Lower lobe of right lung (tissue), 2 donors: ENCODE measurements at regions not wholly inside any gene's neighbourhood (a gene's known extent, or its start where the extent isn't known, plus 50 kb on each side); places are given as distances from the start of the nearest gene placed in this dataset.

Source experiments
- ATAC-seq, 2 donors: fragments of 200-7000 bp; cut with Tn5 transposase; one replicate each; pipeline ENCODE4 v1.9.1; 2020 to 2022; ENCODE audit warnings: mild to moderate bottlenecking in 2 of 2, moderate library complexity in 2 of 2
- DNase-seq: peaks from one replicate; pipeline ENCODE4 v3.0.0-alpha.2; 2020
- H3K27ac ChIP-seq: fragments of 200-600 bp; one replicate; pipeline ENCODE4 v1.8.0; 2022
- H3K27me3 ChIP-seq: fragments of 200-600 bp; one replicate; pipeline ENCODE4 v1.8.0; 2022; ENCODE audit warnings: low read depth
- H3K36me3 ChIP-seq: fragments of 200-600 bp; one replicate; pipeline ENCODE4 v1.8.0; 2022; ENCODE audit warnings: mild to moderate bottlenecking
- H3K4me1 ChIP-seq: fragments of 200-600 bp; one replicate; pipeline ENCODE4 v1.8.0; 2022
- H3K4me3 ChIP-seq: fragments of 200-600 bp; one replicate; pipeline ENCODE4 v1.8.0; 2022; ENCODE audit warnings: mild to moderate bottlenecking
- H3K9me3 ChIP-seq: fragments of 200-600 bp; one replicate; pipeline ENCODE4 v1.8.0; 2022
- intact Hi-C: fragments of 100-400 bp; cut with DNase I; formaldehyde crosslinking; loops from one replicate; pipeline ENCODE4 v1.11.0; 2022
- TF ChIP-seq, protein P1 (sequence below): fragments of 200-600 bp; IDR thresholded peaks from one replicate; pipeline ENCODE4 v1.8.0; 2022; ENCODE audit warnings: antibody characterized with exemption, mild to moderate bottlenecking
- donor health status: DM: no; HTN: yes; CAD: no; lungs with severe emphysema.

DNA sequence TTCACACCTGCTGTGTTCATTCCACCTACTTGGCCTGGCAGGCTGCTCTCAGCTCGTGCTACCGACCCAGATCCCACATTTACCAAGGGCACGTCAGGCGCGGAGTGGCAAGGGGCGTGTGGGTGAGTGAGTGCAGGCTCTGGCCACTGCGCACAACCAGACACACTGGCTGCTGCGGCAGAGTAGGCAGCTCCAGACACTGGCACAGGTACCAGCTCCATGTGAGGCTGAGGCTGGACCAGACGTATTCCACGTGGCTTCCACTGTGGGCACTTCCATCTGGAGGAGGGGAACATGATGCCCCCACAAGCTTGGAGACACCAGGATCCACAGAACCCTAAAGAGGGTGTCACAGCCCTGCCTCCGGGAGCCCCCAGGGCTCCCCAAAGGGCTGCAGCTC lies 74.6 kb upstream of the ZNF804A start:
- Histone ChIP-seq H3K27ac (no peak overlapping the region), H3K9me3 (peaks cover 19% of the 10 kb centered on the region), H3K36me3 (no peaks in the 10 kb centered on the region), H3K4me1 (no peaks in the 10 kb centered on the region), H3K27me3 (no peaks in the 10 kb centered on the region), H3K4me3 (no peak overlapping the region)
- no peak for ATAC-seq
- intact Hi-C loops = no loop called here
- no peak for DNase-seq
- TF ChIP-seq, protein P1, sequence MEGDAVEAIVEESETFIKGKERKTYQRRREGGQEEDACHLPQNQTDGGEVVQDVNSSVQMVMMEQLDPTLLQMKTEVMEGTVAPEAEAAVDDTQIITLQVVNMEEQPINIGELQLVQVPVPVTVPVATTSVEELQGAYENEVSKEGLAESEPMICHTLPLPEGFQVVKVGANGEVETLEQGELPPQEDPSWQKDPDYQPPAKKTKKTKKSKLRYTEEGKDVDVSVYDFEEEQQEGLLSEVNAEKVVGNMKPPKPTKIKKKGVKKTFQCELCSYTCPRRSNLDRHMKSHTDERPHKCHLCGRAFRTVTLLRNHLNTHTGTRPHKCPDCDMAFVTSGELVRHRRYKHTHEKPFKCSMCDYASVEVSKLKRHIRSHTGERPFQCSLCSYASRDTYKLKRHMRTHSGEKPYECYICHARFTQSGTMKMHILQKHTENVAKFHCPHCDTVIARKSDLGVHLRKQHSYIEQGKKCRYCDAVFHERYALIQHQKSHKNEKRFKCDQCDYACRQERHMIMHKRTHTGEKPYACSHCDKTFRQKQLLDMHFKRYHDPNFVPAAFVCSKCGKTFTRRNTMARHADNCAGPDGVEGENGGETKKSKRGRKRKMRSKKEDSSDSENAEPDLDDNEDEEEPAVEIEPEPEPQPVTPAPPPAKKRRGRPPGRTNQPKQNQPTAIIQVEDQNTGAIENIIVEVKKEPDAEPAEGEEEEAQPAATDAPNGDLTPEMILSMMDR = no peak

DNA sequence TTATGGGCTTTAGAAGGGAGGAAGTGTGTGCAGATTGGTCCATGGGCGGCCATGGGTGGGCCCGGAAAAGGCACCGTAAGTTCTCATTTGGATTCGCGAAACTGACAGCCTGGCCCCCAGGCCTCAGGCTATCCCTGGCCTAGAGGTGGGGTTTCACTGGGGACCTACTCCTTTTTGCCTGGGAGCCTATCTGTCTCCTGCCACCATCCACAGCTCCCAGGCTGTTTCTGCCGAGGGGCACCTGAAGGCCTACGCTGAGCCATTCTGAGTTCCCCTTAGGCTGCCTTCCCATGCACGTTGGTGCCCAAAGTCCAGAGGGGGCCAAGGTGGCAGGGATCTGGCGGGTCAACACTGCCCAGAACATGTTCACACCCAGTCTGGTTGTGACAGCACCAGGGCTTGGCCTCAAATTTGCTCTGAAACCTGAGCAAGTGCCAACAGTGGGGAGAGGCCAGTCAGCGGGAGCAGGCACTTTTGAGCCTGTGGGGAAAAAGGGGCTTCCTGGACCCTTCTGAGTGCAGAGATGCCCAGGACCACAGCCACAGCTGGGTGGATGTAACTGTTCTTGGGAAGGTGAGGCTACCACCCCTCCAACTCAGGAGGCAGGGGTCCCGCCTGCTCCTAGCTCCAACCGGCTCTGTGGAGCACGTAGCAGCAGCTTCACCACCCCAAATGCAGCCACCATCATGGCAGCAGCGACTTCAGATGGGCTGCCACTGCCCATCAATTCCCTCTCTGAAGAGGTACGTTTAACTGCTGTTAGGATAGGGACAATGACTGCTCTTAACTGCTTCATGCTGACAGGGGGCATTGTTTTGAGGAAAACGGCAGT lies 73.6 kb upstream of the ZNF804A start:
- H3K36me3 ChIP-seq = no peaks in the 10 kb centered on the region
- H3K27ac ChIP-seq = no peak overlapping the region
- no peak for ATAC-seq
- H3K27me3 ChIP-seq = no peaks in the 10 kb centered on the region
- H3K4me3 ChIP-seq = no peak overlapping the region
- DNase-seq = no peak
- TF ChIP-seq, protein P1 = no peak
- intact Hi-C loops = no loop called here
- H3K9me3 ChIP-seq = peaks cover 24% of the 10 kb centered on the region
- no peaks in the 10 kb centered on the region for H3K4me1 ChIP-seq

DNA sequence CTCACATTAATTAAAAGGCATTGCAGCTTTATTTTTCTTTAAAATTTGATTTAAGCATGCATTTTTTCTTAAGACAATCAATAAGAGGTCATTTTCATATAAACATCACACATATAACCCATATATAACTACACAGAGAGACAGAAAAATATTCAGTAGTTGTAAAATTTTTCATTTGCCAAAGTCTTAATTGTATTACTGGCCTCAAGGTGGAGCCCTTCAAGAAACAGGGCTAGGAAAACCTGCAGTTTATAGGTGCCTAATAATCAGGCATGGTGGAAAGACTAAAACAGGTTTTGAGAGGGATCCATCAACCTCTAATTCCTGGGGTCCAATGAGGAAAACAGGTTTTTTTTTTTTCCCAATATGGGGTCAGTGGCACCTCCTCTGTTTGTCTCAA lies 71.3 kb upstream of the ZNF804A start:
- no peak overlapping the region for H3K27ac ChIP-seq
- H3K27me3 ChIP-seq = no peaks in the 10 kb centered on the region
- DNase-seq (no peak), ATAC-seq (no peak)
- no peak overlapping the region for H3K4me3 ChIP-seq
- TF ChIP-seq, protein P1 = no peak
- H3K36me3 ChIP-seq = no peaks in the 10 kb centered on the region
- intact Hi-C loops = no loop called here
- peaks cover 24% of the 10 kb centered on the region for H3K9me3 ChIP-seq
- no peaks in the 10 kb centered on the region for H3K4me1 ChIP-seq

DNA sequence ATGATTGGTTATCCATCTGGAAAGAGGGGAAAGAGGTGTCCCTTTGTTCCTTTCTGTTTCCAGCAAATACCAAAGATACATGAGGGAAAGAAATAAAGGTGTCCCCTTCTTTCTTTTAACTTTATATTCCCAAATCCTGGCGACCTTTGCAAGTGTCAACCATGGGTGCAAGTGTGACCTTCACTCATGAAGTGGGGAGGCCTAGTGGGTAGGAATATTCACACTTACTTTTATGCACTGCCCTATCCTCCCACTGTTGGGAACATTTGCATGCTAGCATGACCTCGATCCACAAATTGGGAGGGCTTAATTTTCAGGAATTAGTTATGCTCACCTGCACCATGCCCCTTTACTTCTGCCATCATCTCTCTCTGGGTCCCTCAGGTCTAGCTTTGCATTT lies 70.2 kb upstream of the ZNF804A start:
- Histone ChIP-seq H3K4me3 (no peak overlapping the region), H3K9me3 (peaks cover 24% of the 10 kb centered on the region), H3K27ac (no peak overlapping the region), H3K4me1 (no peaks in the 10 kb centered on the region), H3K27me3 (no peaks in the 10 kb centered on the region), H3K36me3 (no peaks in the 10 kb centered on the region)
- DNase-seq (no peak), ATAC-seq (no peak)
- TF ChIP-seq, protein P1 = no peak
- intact Hi-C loops = no loop called here

DNA sequence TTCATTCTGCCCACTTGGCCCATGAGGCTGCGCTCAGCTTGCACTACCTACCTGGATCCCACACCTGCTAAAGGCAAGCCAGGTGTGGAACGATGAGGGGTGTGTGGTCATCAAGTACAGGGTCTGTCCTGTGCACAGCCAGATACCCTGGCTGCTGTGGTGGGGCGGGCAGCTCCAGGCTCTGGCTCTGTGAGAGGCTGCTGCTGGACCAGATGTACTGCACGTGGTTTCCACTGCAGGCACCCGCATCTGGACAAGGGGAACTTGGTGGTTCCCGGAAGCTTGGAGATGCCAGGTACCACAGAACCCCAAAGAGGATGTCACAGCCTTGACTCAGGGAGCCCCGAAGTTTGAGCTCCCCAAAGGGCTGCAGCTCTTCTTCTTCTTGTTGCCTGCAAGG lies 68.1 kb upstream of the ZNF804A start:
- intact Hi-C loops = no loop called here
- no peaks in the 10 kb centered on the region for H3K27me3 ChIP-seq
- peaks cover 24% of the 10 kb centered on the region for H3K9me3 ChIP-seq
- TF ChIP-seq, protein P1 = no peak
- no peak overlapping the region for H3K27ac ChIP-seq
- no peaks in the 10 kb centered on the region for H3K4me1 ChIP-seq
- no peaks in the 10 kb centered on the region for H3K36me3 ChIP-seq
- H3K4me3 ChIP-seq = no peak overlapping the region
- DNase-seq (no peak), ATAC-seq (peak in 1 of 2 donors; percentile 41)
